Peyer's patch (tissue), 4 donors: ENCODE measurements at regions not wholly inside any gene's neighbourhood (a gene's known extent, or its start where the extent isn't known, plus 50 kb on each side); places are given as distances from the start of the nearest gene placed in this dataset.

ENCODE experiments used
- DNase-seq, 3 donors: peaks; one replicate each; pipeline ENCODE4 v3.0.0-alpha.2; 2017 to 2019
- H3K27ac ChIP-seq, 4 donors: fragments of 200-600 bp; sonication (generic); one replicate each; pipeline ENCODE4 v1.5.1; 2016 to 2019
- H3K27me3 ChIP-seq, 2 donors: fragments of 200-600 bp; sonication (generic); one replicate each; pipeline ENCODE4 v1.5.1; 2019
- H3K36me3 ChIP-seq, 3 donors: fragments of 200-600 bp; sonication (generic); one replicate each; pipeline ENCODE4 v1.5.1; 2016 to 2019
- H3K4me1 ChIP-seq, 4 donors: fragments of 200-600 bp; sonication (generic); one replicate each; pipeline ENCODE4 v1.5.1; 2016 to 2019
- H3K4me3 ChIP-seq, 4 donors: fragments of 200-600 bp; sonication (generic); 1 replicate in 3 of 4; 2 replicates in 1 of 4; pipeline ENCODE4 v1.5.1; 2016 to 2019; ENCODE audit warnings: mild to moderate bottlenecking in 1 of 4
- H3K9me3 ChIP-seq, 4 donors: fragments of 200-600 bp; sonication (generic); one replicate each; pipeline ENCODE4 v1.5.1; 2016 to 2019; ENCODE audit warnings: mild to moderate bottlenecking in 1 of 4
- CTCF ChIP-seq, 6 experiments: fragments of 450-650 bp in 4 of 6; fragments of 200-600 bp in 2 of 6; sonication (generic) in 1 of 6; IDR thresholded peaks; one replicate each; pipeline ENCODE4 v1.5.1; 2017 to 2019; ENCODE audit warnings: antibody characterized with exemption in 6 of 6, mild to moderate bottlenecking in 3 of 6, moderate library complexity in 1 of 6
- POLR2A ChIP-seq, 2 donors: fragments of 450-650 bp; IDR thresholded peaks; one replicate each; pipeline ENCODE4 v1.5.1; 2017; ENCODE audit warnings: antibody characterized with exemption in 2 of 2, mild to moderate bottlenecking in 2 of 2, moderate library complexity in 2 of 2

- no peaks in the 10 kb centered on the region for H3K27me3 ChIP-seq
- H3K36me3 ChIP-seq, result no peaks in the 10 kb centered on the region
- TF ChIP-seq POLR2A (IDR thresholded peaks at IDR 0.05) (peak in 1 of 2 donors; percentile 9), CTCF (IDR thresholded peaks at IDR 0.05) (no peak)
- peaks cover 0 to 52% (median 5%) of the 10 kb centered on the region in 4 donors for H3K4me1 ChIP-seq
- peak; percentile 51 to 87 (median 67) for DNase-seq
- no peak overlapping the region for H3K4me3 ChIP-seq
- H3K27ac ChIP-seq, result peak overlapping the region; percentile 65 to 95 (median 84)
- H3K9me3 ChIP-seq, result no peaks in the 10 kb centered on the region
Observed at GRCh38 chr20:50304923-50305635, 114.4 kb downstream of the CEBPB start.

DNA sequence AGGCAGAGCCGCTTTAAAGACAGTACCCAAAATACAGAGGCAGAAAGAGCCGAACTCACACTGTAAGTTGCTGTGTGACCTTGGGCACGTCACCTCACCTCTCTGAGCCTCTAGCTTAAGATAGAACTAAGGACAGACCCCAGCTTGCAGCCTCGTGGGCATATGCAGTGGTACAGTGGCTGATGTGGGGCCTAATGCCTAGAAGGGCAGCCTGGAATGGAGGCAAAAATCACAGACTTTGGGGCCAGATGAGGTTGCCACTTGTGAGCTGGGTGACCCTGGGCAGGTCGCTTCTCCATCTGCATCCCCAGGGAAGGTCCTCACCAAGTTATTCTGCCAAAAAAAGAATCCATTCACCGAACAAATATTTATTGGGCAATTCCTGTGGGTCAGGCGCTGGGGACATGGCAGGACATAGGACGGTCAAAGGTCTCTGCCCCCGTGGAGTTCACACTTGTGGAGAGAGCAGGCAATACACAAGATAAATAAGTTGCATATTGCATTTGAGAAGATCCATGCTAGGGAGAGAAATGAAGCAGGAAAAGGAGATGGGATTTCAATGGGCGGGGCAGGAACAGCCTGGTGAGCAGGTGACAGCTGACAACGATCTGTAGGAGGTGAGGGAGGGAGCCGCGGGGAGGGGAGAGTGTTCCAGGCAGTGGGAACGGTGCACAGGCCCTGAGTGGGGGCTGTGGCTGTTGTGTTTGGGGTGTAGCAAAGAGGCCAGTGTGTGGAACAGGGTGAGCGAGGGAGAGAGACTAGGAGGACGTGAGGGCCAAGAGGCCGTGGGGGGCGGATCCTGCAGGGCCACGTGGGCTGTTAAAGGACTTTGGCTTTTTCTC lies 115.2 kb downstream of the CEBPB start:
- H3K4me3 ChIP-seq, result no peak overlapping the region
- H3K9me3 ChIP-seq, result no peaks in the 10 kb centered on the region
- no peaks in the 10 kb centered on the region for H3K36me3 ChIP-seq
- DNase-seq, result peak in 2 of 3 donors; percentile 82 to 85
- no peak for TF ChIP-seq POLR2A (IDR thresholded peaks at IDR 0.05)
- TF ChIP-seq CTCF (IDR thresholded peaks at IDR 0.05), result peak in 3 of 6 experiments; percentile 18 to 38 (median 29)
- H3K4me1 ChIP-seq, result peaks cover 0 to 52% (median 5%) of the 10 kb centered on the region in 4 donors
- peak overlapping the region; percentile 65 to 95 (median 84) for H3K27ac ChIP-seq
- H3K27me3 ChIP-seq, result no peaks in the 10 kb centered on the region

DNA sequence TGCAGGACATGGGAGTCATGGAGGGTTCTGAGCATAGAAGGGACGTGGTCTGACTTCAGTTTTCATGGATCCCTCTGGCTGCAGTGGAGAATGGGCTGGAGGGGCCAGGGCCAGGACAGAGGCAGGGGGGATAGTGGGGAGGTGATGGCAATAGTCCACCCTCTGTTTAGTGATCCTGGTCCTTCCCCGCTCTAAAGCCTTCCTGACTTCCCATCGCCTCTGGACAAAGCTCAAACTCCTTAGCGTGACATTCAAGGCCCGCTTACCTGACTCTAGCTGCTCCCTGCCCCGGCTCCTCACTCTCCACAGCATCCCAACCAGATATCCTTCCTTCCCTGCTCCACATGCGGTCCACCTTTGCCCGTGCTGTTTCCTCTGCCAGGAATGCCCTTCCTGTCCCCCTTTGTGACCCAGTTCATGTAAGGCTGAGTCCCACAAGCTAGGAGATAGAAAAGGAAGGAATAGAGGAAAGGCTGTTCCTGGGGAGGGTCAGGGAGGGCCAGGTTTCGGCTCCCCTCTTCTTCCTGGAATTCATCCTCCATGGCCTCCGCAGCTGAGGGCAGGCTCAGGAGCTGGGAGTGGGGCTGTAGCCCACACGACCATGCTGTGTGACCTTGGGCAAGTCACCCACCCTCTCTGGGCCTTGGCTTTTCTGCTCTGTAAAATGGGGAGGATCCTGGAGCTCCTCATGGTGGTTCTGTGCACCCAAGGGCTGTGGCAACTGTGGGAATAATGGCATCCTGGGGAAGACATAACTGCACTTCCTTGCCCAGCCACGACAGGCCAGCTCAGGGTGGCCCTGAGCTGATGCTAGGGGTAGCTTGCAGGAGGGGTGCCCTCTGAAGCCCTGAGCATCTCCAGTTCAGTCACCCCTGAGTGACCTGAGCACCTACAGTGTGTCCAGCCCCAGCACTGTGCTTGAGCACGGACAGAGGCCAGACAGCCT lies 116.1 kb downstream of the CEBPB start:
- Histone ChIP-seq H3K4me3 (no peak overlapping the region), H3K9me3 (no peaks in the 10 kb centered on the region), H3K4me1 (peaks cover 0 to 52% (median 5%) of the 10 kb centered on the region in 4 donors), H3K27me3 (no peaks in the 10 kb centered on the region), H3K36me3 (no peaks in the 10 kb centered on the region), H3K27ac (peak overlapping the region; percentile 65 to 95 (median 84))
- DNase-seq, result peak in 1 of 3 donors; percentile 41
- no peak for TF ChIP-seq POLR2A (IDR thresholded peaks at IDR 0.05)
- no peak for TF ChIP-seq CTCF (IDR thresholded peaks at IDR 0.05)

GRCh38 chr20:50308166-50308512 lies 117.5 kb downstream of the CEBPB start:
- TF ChIP-seq POLR2A (IDR thresholded peaks at IDR 0.05), result no peak
- TF ChIP-seq CTCF (IDR thresholded peaks at IDR 0.05), result no peak
- Histone ChIP-seq H3K27ac (peak overlapping the region; percentile 51 to 95 (median 74)), H3K4me1 (peaks cover 0 to 52% (median 5%) of the 10 kb centered on the region in 4 donors), H3K9me3 (no peaks in the 10 kb centered on the region), H3K27me3 (no peaks in the 10 kb centered on the region), H3K36me3 (no peaks in the 10 kb centered on the region), H3K4me3 (no peak overlapping the region)
- no peak for DNase-seq
